ENCODE measurements at regions not wholly inside any gene's neighbourhood (a gene's known extent, or its start where the extent isn't known, plus 50 kb on each side); places are given as distances from the start of the nearest gene placed in this dataset.
A peak's percentile ranks its signal among the peaks of the same experiment; 100 is the strongest.

DNA sequence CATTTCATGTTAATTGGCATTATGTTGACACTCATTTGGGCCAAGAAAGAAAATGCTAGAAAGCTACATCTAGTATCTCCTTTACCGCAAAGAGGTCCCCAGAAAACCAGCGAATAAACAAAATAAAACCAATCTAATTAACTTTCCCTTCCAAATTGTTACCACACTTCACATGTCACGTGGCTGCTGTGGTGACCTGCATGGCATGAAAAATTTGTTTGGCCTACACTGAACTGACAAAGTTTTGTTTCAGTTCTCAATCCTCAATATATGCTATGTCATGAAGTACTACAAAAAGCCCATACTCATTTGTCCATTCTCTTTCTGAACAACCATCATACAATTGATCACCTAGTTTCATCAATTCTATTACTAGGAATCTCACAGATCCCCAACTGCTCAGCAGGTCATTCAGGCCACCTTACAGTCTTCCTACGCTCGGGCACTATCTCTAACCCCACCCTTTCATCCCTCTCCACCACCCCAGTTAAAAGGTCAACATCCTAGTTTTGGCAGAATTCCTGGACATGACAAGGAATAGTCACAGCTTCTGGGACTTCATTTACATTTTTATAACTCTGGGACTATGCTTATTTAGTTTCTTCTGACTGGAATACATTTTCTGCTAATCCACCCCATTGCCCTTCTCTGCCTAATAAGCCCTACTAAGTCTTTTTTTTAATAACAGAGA is 480.4 kb downstream of the IGSF11 start:
- DNase-seq, result no peak

DNA sequence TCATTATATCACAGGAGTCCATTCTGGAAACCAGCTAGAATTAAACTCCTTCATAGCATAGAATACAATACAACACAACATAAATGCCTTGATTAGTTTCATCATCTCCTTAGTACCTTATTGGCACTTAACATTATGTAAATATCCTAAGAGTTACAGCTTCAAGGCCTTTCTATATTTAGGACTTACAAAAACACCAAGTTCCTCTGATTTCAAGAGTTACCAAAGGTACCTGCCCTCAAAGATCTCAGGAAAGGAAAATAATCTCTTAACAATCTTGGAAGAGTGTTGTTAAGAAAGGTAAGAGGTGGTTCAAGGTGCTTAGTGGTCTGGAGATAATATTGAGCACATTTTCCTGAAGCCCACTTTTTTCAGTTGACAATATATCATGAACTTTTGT is 477.7 kb downstream of the IGSF11 start:
- no peak for DNase-seq

DNA sequence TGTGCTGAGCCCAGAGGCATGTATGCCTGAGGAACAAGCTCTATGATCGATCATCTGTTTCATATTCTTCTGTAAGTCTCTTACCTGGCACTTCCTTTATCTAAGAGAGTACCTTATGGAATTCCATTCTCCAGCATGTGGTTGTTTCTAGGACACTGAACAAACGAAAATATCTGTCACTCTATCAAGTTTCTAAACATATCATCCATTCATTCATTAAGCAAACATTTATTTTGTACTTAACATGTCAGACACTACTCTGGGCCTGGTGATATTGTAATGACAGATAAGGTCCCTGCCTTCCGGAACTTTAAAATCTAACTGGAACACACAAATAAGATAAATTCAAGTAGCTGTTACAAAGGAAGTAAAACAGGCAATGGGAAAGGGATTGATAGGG is 477.1 kb downstream of the IGSF11 start:
- no peak for DNase-seq

DNA sequence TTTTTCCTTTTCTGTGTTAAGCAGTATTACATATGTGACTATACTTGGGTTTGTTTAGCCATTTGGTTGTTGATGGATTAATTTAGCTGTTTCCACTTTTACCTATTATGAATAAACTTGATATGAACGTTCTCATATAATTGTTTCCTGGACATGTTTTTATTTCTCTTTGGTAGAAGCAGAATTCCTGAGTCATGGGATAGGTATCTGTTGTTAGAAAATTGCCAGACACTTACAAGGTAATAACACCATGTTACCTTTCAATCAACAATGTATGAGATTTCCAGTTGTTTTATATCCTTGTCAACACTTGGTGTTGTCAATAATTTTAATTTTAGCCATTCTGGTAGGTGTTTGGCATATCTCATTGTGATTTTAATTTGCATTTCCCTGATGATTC is 475.4 kb downstream of the IGSF11 start:
- no peak for DNase-seq

DNA sequence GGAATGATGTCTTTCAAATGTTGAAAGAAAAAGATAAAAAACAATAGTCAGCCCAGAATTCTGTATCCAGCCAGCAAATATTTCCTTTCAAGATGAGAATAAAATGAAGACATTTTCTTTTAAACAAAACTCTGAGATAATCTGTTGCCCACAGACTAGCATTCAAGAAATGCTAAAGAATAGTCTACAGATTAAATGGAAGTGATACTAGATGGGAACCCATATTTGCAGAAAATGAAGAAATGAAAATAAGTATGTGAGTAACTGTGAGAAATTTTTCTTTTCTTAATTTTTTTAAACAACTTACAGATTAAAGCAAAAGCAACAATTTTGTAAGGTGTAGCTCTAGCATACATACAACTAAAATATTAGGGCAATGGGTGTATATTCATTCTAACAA is 469.8 kb downstream of the IGSF11 start:
- DNase-seq, result no peak

DNA sequence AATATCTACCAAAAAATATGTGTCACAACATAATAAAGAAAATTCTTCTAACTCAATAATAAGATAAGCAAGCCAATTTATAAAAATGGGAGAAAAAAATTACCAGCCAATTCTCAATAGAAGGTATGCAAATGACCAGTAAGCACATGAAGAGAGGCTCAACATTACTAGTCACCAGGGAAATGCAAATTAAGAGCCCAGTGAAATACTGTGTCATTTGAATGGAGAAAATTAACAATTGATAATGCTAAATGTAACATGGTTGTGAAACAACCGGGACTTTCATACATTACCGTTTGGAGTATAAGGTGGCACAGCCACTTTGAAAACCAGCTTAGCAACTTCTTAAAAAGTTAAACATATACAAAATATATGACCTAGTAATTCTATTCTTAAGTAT is 460.7 kb downstream of the IGSF11 start:
- no peak for DNase-seq

DNA sequence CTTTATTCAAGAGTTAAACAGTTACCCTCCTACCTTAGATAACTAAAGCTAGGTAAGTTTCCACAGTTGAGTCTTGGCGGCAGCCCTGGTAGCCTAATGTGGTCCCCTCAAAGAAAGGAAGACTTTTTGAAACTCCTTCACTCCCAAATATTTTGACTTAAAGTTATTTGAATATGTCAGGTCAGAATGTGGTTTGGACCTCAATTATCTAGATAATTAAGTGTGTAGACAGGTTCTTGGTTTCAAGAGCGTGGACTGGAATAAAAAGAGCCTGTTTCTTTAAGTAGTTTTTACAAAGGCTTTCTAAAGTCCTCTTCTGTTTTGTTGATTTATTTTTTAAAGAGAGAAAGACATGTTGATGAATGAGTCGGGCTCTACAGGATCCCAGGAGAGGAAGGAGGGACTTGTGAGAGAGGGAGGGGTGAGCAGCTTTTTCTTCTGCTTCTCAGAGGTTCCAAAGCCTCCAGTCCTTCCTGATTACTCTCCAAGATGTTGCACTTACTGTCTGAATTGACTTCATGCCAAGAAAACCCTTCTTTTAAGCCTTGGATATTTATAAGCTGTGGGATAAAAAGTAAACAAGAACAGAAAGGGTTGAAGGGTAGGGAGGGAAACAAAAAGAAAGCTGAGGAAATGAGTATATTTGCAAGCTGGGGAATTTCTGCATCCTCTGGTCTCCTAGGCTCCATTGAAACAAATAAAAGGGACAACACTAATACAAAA is 457.4 kb downstream of the IGSF11 start:
- no peak for DNase-seq

DNA sequence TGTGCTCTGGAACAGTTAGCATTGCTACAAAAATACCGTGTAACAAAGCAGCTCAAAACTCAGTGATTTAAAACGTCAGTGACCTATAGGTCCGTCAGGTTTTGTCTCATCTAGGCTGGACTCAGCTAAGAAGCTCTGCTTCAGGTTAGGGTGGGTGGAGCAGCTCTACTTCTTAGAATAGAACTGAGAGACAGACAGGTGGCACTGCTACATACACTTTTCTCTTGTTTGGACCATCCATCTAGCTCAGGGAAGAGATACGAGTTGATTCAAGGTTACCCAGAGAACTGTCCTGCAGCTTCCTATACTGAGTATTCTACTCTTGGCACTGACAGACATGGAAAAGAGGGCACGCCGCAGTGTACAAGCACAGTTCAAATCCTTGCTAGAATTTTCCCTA is 456.1 kb downstream of the IGSF11 start:
- no peak for DNase-seq

DNA sequence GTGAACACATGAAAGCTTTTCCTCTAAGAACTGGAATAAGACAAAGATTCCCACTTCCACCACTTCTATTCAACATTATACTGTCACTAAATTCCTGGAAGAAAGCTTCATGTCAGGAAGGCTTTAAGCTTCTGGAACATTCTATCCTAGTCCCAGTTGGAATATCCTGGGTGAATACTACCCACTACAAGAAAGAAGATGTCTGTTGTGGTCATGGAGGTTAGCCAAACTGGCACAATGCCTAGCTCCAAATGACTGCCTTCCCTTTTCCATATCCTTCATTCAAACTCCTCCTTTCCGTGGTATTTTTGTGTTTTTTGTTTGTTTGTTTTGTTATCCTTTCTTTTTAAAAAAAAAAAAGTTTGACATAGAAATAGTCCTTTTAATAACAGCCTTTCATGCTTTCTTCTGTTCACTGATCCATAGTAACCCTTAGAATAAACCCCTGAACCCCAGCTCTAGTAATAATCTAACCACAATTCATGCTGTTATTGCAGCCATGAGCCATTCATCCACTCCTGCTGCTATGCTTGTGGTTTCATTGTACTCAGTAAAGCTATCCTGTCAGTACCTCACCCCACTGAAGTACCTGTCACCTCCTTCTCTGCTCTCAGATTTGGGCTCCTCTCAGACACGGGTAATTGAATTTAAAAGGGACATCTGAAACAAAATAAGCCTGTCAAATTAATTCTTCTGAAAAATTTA is 447.5 kb downstream of the IGSF11 start:
- no peak for DNase-seq

DNA sequence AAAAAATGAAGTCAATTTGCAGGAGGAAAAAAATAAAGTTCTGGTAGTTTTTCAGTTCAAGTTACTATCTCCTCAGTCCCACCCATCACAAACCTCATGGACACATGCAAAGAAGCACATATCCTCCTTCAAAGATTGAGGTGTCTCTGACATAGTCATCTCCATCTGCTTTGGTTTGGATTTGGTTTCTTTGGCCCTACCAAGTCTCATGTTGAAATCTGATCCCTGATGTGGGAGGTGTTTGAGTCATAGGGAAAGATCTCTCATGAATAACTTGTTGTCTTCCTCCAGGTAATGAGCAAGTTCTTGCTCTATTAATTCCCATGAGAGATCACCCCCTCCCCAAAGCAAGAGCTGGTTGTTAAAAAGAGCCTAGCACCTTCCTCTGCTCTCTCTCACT is 446.8 kb downstream of the IGSF11 start:
- no peak for DNase-seq

DNA sequence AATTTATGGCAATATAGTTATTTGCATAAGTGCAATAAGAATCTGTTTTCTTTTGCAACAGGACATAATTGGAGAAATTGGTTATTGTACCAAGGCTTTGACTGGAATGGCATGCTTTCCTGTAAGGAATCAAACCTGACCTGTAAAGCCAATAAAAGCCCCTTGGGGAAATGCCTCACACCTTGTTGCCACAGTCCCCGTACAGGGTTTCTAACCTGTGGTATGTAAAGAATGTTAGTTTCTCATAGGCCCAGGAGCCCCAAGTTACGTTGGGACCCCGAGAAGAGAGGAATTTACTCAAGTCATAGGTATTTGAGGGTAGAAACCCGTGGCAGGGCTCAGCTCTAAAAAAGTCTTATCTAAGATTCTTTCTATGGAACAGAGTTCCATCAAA is 441.4 kb downstream of the IGSF11 start:
- no peak for DNase-seq

DNA sequence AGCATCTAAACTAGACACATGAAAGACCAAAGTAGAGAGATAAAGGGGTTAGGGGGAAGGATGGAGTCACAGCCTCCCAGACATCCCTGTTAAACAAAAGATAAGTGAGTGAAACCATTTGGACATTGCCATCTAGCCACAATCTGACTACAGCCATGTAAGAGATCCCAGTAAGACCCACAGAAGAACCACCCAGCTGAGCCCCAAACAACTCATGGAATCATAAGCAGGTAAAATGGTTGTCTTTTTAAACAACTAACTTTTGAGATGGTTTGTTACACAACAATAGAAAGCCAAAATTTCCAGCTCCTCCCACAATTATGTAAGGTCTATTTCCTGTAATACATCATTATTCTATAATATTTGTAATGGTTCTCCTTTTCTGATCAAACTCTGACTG is 437.5 kb downstream of the IGSF11 start:
- no peak for DNase-seq

DNA sequence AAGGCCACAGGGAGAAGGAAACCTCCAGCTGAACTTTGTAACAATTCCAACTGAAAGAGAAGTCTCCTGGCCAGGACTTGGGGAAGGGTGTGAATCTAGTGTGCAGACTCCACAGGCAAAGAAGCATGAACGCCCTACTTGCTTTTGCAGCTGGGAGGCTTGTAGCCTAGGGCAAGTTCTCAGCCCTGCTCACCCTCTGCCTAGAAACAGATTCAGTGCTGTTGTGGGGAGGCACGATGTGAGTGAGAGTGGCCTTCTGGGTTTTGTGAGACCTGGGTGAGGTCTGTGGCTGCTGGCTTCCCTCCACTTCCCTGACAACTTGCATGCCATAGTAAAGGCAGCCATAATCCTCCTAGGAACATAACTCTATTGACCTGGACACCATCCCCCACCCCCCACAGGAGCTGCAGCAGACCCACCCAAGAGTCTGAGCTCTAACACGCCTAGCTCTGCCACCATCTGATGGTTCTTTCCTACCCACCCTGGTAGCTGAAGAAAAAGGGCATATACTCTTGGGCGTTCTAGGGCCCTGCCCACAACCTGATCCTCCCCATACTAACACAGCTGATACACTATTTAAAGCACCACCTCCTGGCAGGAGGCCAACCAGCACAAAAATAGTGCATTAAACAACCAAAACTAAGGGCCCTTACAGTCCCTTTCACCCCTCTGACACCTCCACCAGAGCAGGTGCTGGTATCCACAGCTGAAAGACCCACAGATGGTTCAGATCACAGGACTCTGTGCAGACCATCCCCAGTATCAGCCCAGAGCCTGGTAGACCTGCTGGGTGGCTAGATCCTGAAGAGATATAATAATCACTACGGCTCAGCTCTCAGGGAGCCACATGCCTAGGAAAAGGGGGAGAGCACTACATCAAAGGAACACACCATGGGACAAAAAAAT is 426.5 kb downstream of the IGSF11 start:
- no peak for DNase-seq

DNA sequence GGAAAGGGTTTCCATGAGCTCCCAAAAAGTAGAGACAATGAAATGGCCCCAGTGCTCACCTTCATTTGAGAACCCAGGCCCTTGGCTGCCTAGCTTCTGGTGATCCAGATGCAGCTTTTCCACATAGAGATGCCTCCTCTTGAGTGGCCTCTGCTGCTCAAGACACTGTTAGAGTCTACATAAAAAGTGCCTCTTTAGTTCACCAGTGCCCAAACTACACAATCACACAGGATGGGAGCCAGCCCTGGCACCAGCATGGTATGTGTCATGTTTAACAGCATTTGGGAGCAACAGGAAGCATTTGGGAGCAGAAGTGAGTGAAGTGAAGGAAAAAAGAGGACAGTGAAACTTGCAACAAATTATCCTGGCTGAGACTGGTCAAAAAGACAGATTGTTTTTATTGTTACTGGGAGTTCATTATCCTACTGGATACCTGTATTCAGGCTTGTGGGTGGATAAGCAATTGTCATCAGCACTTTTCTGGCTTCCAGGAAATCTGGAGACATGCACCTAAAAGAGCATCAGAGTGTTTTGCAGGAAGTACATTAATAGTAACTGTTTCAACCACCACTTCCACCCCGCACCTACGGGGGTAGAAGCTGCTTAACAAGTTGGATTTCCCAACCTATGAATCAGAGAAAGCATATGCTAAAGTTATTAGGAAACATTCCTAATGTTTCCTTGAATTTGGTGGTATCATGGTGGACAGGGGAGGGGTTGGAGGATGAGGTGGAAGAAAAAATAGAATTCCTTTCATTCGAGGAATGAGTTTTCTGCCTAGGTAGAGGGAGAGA is 416.2 kb downstream of the IGSF11 start:
- DNase-seq, result no peak

DNA sequence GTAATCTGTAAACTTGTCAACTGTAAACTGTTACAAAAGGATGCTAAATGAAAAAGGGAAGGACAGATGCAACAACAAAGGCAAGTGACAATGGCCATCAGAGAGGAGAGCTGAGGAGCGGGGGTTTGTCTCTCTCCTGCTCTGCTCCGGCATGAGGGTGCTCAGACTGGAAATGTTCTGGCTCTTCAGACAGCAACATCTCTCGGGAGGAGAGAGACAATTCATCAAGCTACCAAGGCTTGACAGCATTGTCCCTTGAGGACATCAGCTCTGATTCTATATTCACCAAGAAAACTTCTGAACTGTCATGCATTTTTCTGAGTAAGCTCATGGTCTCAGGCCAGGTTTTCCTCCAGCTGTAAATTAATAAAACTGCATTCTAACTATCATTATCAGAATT is 408.2 kb downstream of the IGSF11 start:
- no peak for DNase-seq

DNA sequence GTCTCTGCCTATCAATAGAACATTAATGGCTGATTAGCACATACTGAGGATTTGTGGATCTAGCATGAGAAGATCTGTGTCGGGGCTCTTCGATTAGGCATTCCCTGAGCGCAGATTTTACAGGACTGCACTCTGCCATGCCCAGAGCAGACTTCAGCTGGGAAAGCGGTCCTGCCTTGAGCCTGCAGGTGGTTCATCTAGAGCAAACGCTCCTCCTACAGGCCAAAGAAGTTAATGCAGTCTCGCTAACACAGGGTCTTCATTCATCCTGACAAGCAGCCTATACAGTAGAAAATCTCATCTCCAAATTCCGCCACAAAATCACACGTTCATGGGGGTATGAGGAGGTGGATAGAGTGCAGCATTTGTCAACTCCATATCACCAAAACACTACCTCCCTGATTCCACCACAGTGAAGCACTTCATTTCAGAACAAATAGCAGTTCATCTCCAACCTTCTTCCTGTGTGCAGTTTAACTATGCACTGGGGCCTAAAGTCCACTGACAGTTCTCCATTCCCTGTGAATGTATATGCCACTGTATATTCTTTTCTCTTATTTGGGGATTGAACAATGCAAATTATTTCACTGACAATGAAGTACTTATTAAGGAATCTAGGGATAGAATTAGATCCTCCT is 405.8 kb downstream of the IGSF11 start:
- no peak for DNase-seq

DNA sequence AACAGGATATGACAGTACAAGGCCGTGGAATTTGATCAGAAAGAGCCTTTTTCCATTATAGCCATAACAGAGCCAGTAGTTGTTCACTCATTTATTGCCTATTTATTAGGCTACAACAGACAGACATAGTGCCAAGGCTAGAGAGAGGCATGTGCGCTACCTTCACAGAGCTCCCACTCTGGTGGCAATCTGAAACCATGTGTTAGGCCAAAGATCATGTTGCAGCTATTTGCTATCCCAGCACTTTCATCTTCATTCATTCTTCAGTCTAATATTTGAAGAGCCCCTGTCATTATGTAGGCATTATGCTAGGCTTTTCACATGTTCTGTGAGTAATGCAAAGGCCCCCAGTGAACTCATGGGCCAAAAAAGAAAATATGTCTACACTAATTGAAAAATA is 404.8 kb downstream of the IGSF11 start:
- no peak for DNase-seq

DNA sequence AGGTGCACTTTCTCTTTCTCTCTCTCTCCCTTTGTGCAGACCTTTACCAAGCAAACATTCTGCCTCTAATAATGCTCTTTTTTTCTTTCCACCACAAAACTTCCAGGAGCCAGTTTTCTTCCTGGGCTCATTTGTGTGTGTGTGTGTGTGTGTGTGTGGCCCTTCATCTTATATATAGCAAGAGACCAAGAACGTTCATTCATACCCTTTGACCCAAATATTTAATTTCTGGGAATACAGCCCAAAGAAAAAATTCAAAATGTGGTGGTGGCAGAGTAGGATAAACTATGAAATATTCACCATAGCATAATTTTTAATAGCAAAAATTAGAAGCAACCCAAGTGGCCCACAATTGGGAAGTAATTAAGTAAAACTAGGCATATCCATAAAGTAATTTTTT is 398.9 kb downstream of the IGSF11 start:
- no peak for DNase-seq

DNA sequence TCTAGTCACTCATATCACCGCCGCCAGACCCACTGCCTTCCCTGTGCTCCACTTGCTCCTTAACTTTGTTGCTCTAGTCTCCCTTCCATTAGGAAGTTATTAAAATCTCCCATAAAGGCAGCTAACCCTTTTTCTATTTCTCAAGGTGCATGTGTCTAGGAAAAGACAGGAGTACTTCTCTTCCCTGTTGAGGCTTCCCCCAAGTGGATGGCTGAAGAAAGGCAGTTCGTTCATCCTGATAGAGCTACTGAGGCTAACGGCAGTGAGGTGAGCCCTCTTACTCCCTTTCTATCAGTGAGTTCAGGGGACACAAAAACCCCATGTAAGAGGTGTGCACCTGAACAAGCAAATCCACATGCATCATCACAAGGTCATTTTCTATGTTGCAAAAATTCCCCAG is 397.8 kb downstream of the IGSF11 start:
- no peak for DNase-seq

DNA sequence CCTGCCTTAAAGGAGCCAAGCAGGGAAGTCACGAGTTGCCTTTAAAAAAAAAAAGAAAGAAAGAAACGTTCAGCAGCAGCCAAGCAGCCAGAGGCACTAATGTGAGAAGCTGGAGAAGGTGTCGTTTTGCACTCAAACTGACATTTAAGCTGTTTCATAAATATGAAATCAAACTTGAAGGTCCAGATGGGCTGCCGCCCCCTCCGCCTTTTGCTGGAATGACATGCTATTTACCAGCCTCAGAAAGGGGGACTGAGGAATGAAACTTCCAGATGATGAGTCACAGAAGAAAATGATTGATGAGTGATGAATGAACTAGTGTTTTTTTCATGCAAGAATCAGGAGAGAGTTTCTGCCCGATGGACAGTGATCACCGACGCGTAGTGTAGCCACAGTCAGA is 396.8 kb downstream of the IGSF11 start:
- no peak for DNase-seq

DNA sequence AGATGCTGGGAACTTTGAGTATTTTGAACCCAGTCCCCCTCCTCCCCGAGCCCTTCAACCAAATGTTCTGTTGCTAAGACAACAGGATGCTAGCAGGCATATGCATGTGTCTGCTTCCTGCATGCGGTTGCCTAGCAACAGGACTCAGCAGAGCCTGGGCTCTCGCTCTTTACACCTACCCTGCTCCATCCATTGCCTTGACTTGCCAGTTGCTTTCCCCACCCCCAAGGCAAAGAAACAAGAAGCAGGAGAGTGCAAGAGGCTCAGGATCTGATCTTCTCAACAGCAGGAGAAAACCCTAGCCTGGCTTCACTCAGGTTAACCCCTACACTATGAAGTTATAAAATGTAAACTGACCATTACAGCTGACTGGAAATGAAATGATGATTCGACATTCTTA is 393.0 kb downstream of the IGSF11 start:
- DNase-seq, result peak; percentile 18

DNA sequence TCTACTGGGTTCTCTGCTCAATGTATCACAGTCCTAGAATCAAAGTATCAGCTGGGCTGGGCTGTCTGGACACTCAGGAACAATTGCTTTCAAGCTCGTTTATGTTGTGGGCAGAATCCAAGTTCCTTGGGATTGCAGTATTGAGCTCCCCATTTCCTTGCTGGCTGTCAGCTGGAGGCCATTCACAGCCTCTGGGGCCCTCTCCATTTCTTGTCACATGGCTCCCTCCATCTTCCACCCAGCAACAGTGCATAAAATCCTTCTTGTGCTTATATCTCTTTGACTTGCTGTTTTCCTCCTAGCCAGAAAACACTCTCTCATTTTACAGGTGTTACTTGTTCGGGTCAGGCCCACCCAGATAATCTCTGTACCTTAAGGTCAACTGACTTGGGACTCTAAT is 363.5 kb downstream of the IGSF11 start:
- no peak for DNase-seq
